ENCODE measurements at regions not wholly inside any gene's neighbourhood (a gene's known extent, or its start where the extent isn't known, plus 50 kb on each side); places are given as distances from the start of the nearest gene placed in this dataset.
"Not testable (repeated sequence)": the region's sequence is repeated elsewhere in the genome, so short reads cannot be mapped to it uniquely, and the experiment has no call there.

GRCh38 chr16:26863931-26864330 is 202.8 kb upstream of the C16orf82 start:
- H3K4me3 ChIP-seq (ENCODE audit: low read length): no peak overlapping the region
- Mint-ChIP-seq H3K4me1 (ENCODE audit: low read depth) (no peaks in the 10 kb centered on the region), H3K4me3 (no peak overlapping the region), H3K36me3 (ENCODE audit: low read depth) (no peaks in the 10 kb centered on the region), H3K9me3 (peaks cover 15% of the 10 kb centered on the region), H3K27ac (no peak overlapping the region), H3K27me3 (peaks cover 30% of the 10 kb centered on the region)
- no peaks in the 10 kb centered on the region for H3K4me1 ChIP-seq (ENCODE audit: insufficient read depth, low read length)
- H3K27ac ChIP-seq (ENCODE audit: low read depth in 1 of 2, low read length in 2 of 2): no peak overlapping the region
- TF ChIP-seq CTCF (IDR thresholded peaks at IDR 0.05): no peak
- ChIA-PET POLR2A (no interaction called here), CTCF (no interaction called here)
- ATAC-seq (ENCODE audit: poor library complexity) (no peak), DNase-seq (no peak)
- peaks cover 7 to 16% of the 10 kb centered on the region in 2 experiments for H3K9me3 ChIP-seq (ENCODE audit: control insufficient read depth in 1 of 2, insufficient read depth in 1 of 2, low read length in 2 of 2)
- H3K27me3 ChIP-seq (ENCODE audit: control insufficient read depth in 1 of 2, insufficient read depth in 2 of 2, low read length in 2 of 2): no peaks in the 10 kb centered on the region
- intact Hi-C loops (cut with DNase I, micrococcal nuclease): no loop called here
- no peaks in the 10 kb centered on the region for H3K36me3 ChIP-seq (ENCODE audit: insufficient read depth, low read length)

GRCh38 chr16:26874318-26874717 is 192.4 kb upstream of the C16orf82 start:
- H3K4me3 ChIP-seq (ENCODE audit: low read length); H3K27me3 ChIP-seq (ENCODE audit: control insufficient read depth in 1 of 2, insufficient read depth in 2 of 2, low read length in 2 of 2); H3K4me1 ChIP-seq (ENCODE audit: insufficient read depth, low read length); H3K27ac ChIP-seq (ENCODE audit: low read depth in 1 of 2, low read length in 2 of 2); CTCF ChIA-PET; H3K9me3 ChIP-seq (ENCODE audit: control insufficient read depth in 1 of 2, insufficient read depth in 1 of 2, low read length in 2 of 2); H3K9me3 Mint-ChIP-seq; POLR2A ChIA-PET; H3K36me3 ChIP-seq (ENCODE audit: insufficient read depth, low read length); H3K4me3 Mint-ChIP-seq; H3K36me3 Mint-ChIP-seq (ENCODE audit: low read depth); H3K27ac Mint-ChIP-seq; H3K4me1 Mint-ChIP-seq (ENCODE audit: low read depth); intact Hi-C loops (cut with DNase I, micrococcal nuclease); ATAC-seq (ENCODE audit: poor library complexity); DNase-seq: not testable (repeated sequence)
- H3K27me3 Mint-ChIP-seq: peaks cover 22% of the 10 kb centered on the region

GRCh38 chr16:26877421-26877820 is 189.3 kb upstream of the C16orf82 start:
- H3K27ac ChIP-seq (ENCODE audit: low read depth in 1 of 2, low read length in 2 of 2): no peak overlapping the region
- H3K27ac Mint-ChIP-seq: no peak overlapping the region

More at GRCh38 chr16:26877421-26877820, 189.3 kb upstream of the C16orf82 start:
- Mint-ChIP-seq H3K4me1 (ENCODE audit: low read depth) (no peaks in the 10 kb centered on the region), H3K9me3 (no peaks in the 10 kb centered on the region), H3K36me3 (ENCODE audit: low read depth) (no peaks in the 10 kb centered on the region), H3K27me3 (peaks cover 25% of the 10 kb centered on the region), H3K4me3 (no peak overlapping the region)
- Histone ChIP-seq H3K36me3 (ENCODE audit: insufficient read depth, low read length) (no peaks in the 10 kb centered on the region), H3K27me3 (ENCODE audit: control insufficient read depth in 1 of 2, insufficient read depth in 2 of 2, low read length in 2 of 2) (peaks cover 0 to 2% of the 10 kb centered on the region in 2 experiments), H3K4me1 (ENCODE audit: insufficient read depth, low read length) (no peaks in the 10 kb centered on the region), H3K9me3 (ENCODE audit: control insufficient read depth in 1 of 2, insufficient read depth in 1 of 2, low read length in 2 of 2) (no peaks in the 10 kb centered on the region), H3K4me3 (ENCODE audit: low read length) (no peak overlapping the region)
- ATAC-seq (ENCODE audit: poor library complexity) (no peak), DNase-seq (no peak)
- intact Hi-C loops (cut with DNase I, micrococcal nuclease): no loop called here
- TF ChIP-seq CTCF (IDR thresholded peaks at IDR 0.05): no peak
- ChIA-PET CTCF (no interaction called here), POLR2A (no interaction called here)
